B cell (primary cell): ENCODE measurements at regions not wholly inside any gene's neighbourhood (a gene's known extent, or its start where the extent isn't known, plus 50 kb on each side); places are given as distances from the start of the nearest gene placed in this dataset.

Experiments
- CTCF ChIP-seq: fragments of 200-600 bp; IDR thresholded peaks from one replicate; pipeline ENCODE4 v1.8.0; 2022; ENCODE audit warnings: antibody characterized with exemption, mild to moderate bottlenecking
- EZH2 ChIP-seq: IDR thresholded peaks from 2 replicates; pipeline ENCODE4 v1.6.1; 2012; ENCODE audit warnings: borderline replicate concordance, low read depth, mild to moderate bottlenecking, moderate library complexity, low read length; ENCODE audit not compliant: insufficient read depth, poor library complexity, severe bottlenecking

DNA sequence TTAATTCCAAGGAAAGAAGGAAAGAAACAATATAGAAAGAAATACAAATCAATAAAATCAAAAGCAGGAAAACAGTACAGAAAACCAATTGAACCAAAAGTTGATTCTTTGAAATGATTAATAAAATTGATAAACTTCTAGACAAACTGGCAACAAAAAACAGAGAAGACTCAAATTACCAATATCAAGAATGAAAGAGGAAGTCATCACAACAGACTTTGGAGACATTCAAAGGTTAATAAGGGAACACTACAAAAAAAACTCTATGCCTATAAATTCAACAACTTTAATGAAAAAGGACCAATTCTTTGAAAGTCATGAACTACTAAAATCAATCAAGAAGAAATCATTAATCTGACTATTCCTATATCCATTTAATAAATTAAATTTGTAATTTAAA is 329.3 kb upstream of the NR5A2 start:
- TF ChIP-seq EZH2 (no peak), CTCF (no peak)
